CD14-positive monocyte (primary cell): ENCODE measurements at regions not wholly inside any gene's neighbourhood (a gene's known extent, or its start where the extent isn't known, plus 50 kb on each side); places are given as distances from the start of the nearest gene placed in this dataset.

Experiments
- DNase-seq, 3 donors: peaks; one replicate each; pipeline ENCODE4 v3.0.0-alpha.2; 2011 to 2022
- H2AFZ ChIP-seq: 2 replicates; pipeline ENCODE4 v1.6.0; 2012; ENCODE audit warnings: mild to moderate bottlenecking, low read depth, low read length, inconsistent platforms; ENCODE audit not compliant: insufficient read depth, poor library complexity, severe bottlenecking
- H3K27ac ChIP-seq, 2 donors: 1 replicate in 1 of 2; 2 replicates in 1 of 2; pipeline ENCODE4 v1.5.1; 2012 to 2013; ENCODE audit warnings: low read length in 2 of 2, control low read depth in 1 of 2, inconsistent platforms in 1 of 2, low read depth in 1 of 2, mild to moderate bottlenecking in 1 of 2
- H3K27me3 ChIP-seq, 2 donors: one replicate each; pipeline versions ENCODE4 v1.6.0 to v1.6.1; 2011 to 2013; ENCODE audit warnings: low read length in 2 of 2; ENCODE audit not compliant: control insufficient read depth in 2 of 2, insufficient read depth in 2 of 2
- H3K36me3 ChIP-seq, 2 donors: replicated peaks in 1 of 2; 1 replicate in 1 of 2; 2 replicates in 1 of 2; pipeline versions ENCODE4 v1.5.1 to v1.6.1; 2012 to 2013; ENCODE audit warnings: low read length in 2 of 2, control low read depth in 1 of 2, inconsistent platforms in 1 of 2, mild to moderate bottlenecking in 1 of 2; ENCODE audit not compliant: insufficient read depth in 2 of 2, control insufficient read depth in 1 of 2
- H3K4me1 ChIP-seq, 2 donors: 1 replicate in 1 of 2; 2 replicates in 1 of 2; pipeline versions ENCODE4 v1.5.1 to v1.6.1; 2012 to 2013; ENCODE audit warnings: low read length in 2 of 2, control low read depth in 1 of 2, inconsistent platforms in 1 of 2, mild to moderate bottlenecking in 1 of 2, moderate library complexity in 1 of 2; ENCODE audit not compliant: insufficient read depth in 2 of 2, control insufficient read depth in 1 of 2
- H3K4me2 ChIP-seq: replicated peaks from 2 replicates; pipeline ENCODE3; 2012; ENCODE audit warnings: low read length, moderate library complexity, mild to moderate bottlenecking; ENCODE audit not compliant: poor library complexity, severe bottlenecking; ENCODE audit errors: extremely low read depth
- H3K4me3 ChIP-seq, 3 experiments: fragments of 200-600 bp in 1 of 3; sonication (generic) in 1 of 3; replicated peaks in 1 of 3; 1 replicate in 2 of 3; 2 replicates in 1 of 3; pipeline ENCODE4 v1.5.1; 2011 to 2013; ENCODE audit warnings: low read length in 3 of 3, mild to moderate bottlenecking in 3 of 3, control low read depth in 2 of 3, low read depth in 2 of 3, inconsistent platforms in 1 of 3, moderate library complexity in 1 of 3
- H3K79me2 ChIP-seq: 2 replicates; pipeline ENCODE4 v1.6.0; 2012; ENCODE audit warnings: mild to moderate bottlenecking, control low read depth, inconsistent platforms, low read length, moderate library complexity; ENCODE audit not compliant: insufficient read depth
- H3K9ac ChIP-seq: 2 replicates; pipeline ENCODE4 v1.6.0; 2017; ENCODE audit warnings: low read length, mild to moderate bottlenecking; ENCODE audit not compliant: insufficient read depth, poor library complexity, severe bottlenecking
- H3K9me3 ChIP-seq, 2 donors: replicated peaks in 1 of 2; 1 replicate in 1 of 2; 2 replicates in 1 of 2; pipeline versions ENCODE4 v1.5.1 to v1.6.1; 2012 to 2013; ENCODE audit warnings: low read length in 2 of 2, control low read depth in 1 of 2; ENCODE audit not compliant: control insufficient read depth in 1 of 2, insufficient read depth in 1 of 2
- H4K20me1 ChIP-seq: 2 replicates; pipeline ENCODE4 v1.6.0; 2012; ENCODE audit warnings: mild to moderate bottlenecking, low read length, control low read depth, moderate library complexity; ENCODE audit not compliant: insufficient read depth
- H3K27ac Mint-ChIP-seq, 7 donors: one replicate each; pipeline ENCODE4 v1.8.0; 2020; ENCODE audit warnings: mild to moderate bottlenecking in 7 of 7, mixed read lengths in 7 of 7, moderate library complexity in 6 of 7, inconsistent platforms in 2 of 7
- H3K27me3 Mint-ChIP-seq, 3 donors: one replicate each; pipeline ENCODE4 v1.8.0; 2021 to 2022; ENCODE audit warnings: low read depth in 3 of 3, mild to moderate bottlenecking in 3 of 3, mixed read lengths in 3 of 3, moderate library complexity in 3 of 3, inconsistent platforms in 1 of 3
- H3K36me3 Mint-ChIP-seq, 2 donors: one replicate each; pipeline ENCODE4 v1.8.0; 2020; ENCODE audit warnings: mixed read lengths in 2 of 2, inconsistent platforms in 1 of 2, mild to moderate bottlenecking in 1 of 2
- H3K4me1 Mint-ChIP-seq: one replicate; pipeline ENCODE4 v1.8.0; 2020; ENCODE audit warnings: mild to moderate bottlenecking, mixed read lengths
- H3K4me3 Mint-ChIP-seq, 2 donors: one replicate each; pipeline ENCODE4 v1.8.0; 2020; ENCODE audit warnings: mild to moderate bottlenecking in 2 of 2, mixed read lengths in 2 of 2, moderate library complexity in 1 of 2
- H3K9me3 Mint-ChIP-seq, 7 donors: one replicate each; pipeline ENCODE4 v1.8.0; 2020 to 2022; ENCODE audit warnings: mixed read lengths in 7 of 7, mild to moderate bottlenecking in 6 of 7, moderate library complexity in 6 of 7, inconsistent platforms in 2 of 7
- WGBS: methylation state at CpG from one replicate; pipeline ENCODE4 v1.1.5; 2013; ENCODE audit warnings: missing lambda C conversion rate; ENCODE audit not compliant: insufficient coverage; 5-methylcytosine and 5-hydroxymethylcytosine counted together
- intact Hi-C, 2 donors: fragments of 100-400 bp; cut with micrococcal nuclease; formaldehyde crosslinking; loops; one replicate each; pipeline versions ENCODE4 v1.15.0 to v1.15.1; 2023
- TF ChIP-seq, protein P1 (sequence below): fragments of 200-600 bp; IDR thresholded peaks from one replicate; pipeline ENCODE4 v1.8.0; 2022; ENCODE audit warnings: antibody characterized with exemption, mild to moderate bottlenecking

GRCh38 chr22:47450876-47451475 lies 688.5 kb downstream of the TBC1D22A start:
- Histone ChIP-seq H3K4me2 (no peak overlapping the region), H3K9ac (no peak overlapping the region), H4K20me1 (no peaks in the 10 kb centered on the region), H3K79me2 (no peaks in the 10 kb centered on the region), H3K4me1 (no peaks in the 10 kb centered on the region), H3K4me3 (no peak overlapping the region), H3K27me3 (no peaks in the 10 kb centered on the region), H3K9me3 (peaks cover 12 to 16% of the 10 kb centered on the region in 2 donors), H3K36me3 (no peaks in the 10 kb centered on the region), H2AFZ (no peak overlapping the region), H3K27ac (no peak overlapping the region)
- 100% methylated on average over 2 of the region's 9 CpGs for WGBS
- Mint-ChIP-seq H3K4me3 (no peak overlapping the region), H3K9me3 (peaks cover 6 to 26% (median 14%) of the 10 kb centered on the region in 7 donors), H3K27ac (no peak overlapping the region), H3K36me3 (no peaks in the 10 kb centered on the region), H3K4me1 (no peaks in the 10 kb centered on the region), H3K27me3 (peaks cover 0 to 5% (median 1%) of the 10 kb centered on the region in 3 donors)
- no peak for DNase-seq
- TF ChIP-seq, protein P1, sequence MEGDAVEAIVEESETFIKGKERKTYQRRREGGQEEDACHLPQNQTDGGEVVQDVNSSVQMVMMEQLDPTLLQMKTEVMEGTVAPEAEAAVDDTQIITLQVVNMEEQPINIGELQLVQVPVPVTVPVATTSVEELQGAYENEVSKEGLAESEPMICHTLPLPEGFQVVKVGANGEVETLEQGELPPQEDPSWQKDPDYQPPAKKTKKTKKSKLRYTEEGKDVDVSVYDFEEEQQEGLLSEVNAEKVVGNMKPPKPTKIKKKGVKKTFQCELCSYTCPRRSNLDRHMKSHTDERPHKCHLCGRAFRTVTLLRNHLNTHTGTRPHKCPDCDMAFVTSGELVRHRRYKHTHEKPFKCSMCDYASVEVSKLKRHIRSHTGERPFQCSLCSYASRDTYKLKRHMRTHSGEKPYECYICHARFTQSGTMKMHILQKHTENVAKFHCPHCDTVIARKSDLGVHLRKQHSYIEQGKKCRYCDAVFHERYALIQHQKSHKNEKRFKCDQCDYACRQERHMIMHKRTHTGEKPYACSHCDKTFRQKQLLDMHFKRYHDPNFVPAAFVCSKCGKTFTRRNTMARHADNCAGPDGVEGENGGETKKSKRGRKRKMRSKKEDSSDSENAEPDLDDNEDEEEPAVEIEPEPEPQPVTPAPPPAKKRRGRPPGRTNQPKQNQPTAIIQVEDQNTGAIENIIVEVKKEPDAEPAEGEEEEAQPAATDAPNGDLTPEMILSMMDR, result no peak
- intact Hi-C loops, result no loop called here

DNA sequence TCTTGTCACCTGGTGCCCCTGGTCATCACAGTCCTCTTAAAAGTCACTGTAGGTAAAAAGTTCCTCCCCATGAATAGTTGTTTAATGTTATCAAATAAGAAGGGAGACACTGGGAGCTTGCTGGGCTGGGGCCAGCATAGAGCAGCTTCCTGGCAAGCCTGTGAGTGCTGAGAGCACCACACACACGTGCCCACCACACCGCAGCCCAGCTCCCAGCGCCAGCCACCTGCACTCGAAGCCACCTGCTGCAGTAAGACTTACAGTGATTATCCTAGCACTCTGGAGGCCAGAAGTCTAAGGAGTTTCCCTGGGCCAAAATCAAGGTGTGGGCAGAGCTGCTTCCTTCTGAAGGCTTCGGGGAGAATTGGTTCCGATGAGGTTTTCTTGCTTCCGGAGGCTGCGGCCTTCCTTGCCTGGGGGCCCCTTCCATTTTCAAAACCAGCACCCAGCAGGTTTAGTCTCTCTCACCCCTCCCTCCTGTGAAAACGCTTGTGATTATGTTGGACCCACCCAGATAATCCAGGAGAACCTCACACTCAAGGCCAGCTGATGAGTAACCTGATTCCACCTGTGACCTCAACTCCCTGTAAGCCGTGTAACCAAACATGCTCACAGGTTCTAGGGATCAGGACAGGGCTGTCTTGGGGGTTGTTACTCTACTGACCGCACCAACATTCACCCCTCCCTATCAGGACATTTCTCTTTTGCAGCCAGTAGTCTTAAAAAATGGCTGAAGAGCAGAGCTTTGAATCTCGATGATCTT lies 687.2 kb downstream of the TBC1D22A start:
- Mint-ChIP-seq H3K27me3 (peaks cover 1 to 5% (median 3%) of the 10 kb centered on the region in 3 donors), H3K9me3 (peaks cover 11 to 31% (median 14%) of the 10 kb centered on the region in 7 donors), H3K36me3 (no peaks in the 10 kb centered on the region), H3K4me1 (no peaks in the 10 kb centered on the region), H3K4me3 (no peak overlapping the region), H3K27ac (no peak overlapping the region)
- no peak overlapping the region for H3K27ac ChIP-seq
- no peaks in the 10 kb centered on the region for H3K27me3 ChIP-seq
- no peaks in the 10 kb centered on the region for H3K36me3 ChIP-seq
- WGBS, result 89% methylated on average over 10 of the region's 12 CpGs
- H3K4me1 ChIP-seq, result no peaks in the 10 kb centered on the region
- H3K4me2 ChIP-seq, result no peak overlapping the region
- H3K9ac ChIP-seq, result no peak overlapping the region
- no peak overlapping the region for H3K4me3 ChIP-seq
- DNase-seq, result no peak
- no peak overlapping the region for H2AFZ ChIP-seq
- TF ChIP-seq, protein P1, result no peak
- peaks cover 16 to 21% of the 10 kb centered on the region in 2 donors for H3K9me3 ChIP-seq
- no peaks in the 10 kb centered on the region for H4K20me1 ChIP-seq
- intact Hi-C loops, result no loop called here
- no peaks in the 10 kb centered on the region for H3K79me2 ChIP-seq
